ENCODE measurements at regions not wholly inside any gene's neighbourhood (a gene's known extent, or its start where the extent isn't known, plus 50 kb on each side); places are given as distances from the start of the nearest gene placed in this dataset.

- TF ChIP-seq, protein P1, sequence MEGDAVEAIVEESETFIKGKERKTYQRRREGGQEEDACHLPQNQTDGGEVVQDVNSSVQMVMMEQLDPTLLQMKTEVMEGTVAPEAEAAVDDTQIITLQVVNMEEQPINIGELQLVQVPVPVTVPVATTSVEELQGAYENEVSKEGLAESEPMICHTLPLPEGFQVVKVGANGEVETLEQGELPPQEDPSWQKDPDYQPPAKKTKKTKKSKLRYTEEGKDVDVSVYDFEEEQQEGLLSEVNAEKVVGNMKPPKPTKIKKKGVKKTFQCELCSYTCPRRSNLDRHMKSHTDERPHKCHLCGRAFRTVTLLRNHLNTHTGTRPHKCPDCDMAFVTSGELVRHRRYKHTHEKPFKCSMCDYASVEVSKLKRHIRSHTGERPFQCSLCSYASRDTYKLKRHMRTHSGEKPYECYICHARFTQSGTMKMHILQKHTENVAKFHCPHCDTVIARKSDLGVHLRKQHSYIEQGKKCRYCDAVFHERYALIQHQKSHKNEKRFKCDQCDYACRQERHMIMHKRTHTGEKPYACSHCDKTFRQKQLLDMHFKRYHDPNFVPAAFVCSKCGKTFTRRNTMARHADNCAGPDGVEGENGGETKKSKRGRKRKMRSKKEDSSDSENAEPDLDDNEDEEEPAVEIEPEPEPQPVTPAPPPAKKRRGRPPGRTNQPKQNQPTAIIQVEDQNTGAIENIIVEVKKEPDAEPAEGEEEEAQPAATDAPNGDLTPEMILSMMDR (IDR thresholded peaks at IDR 0.05; ENCODE audit: low read depth, low read length) = no peak
- TF ChIP-seq EZH2phosphoT487 (IDR thresholded peaks at IDR 0.05; ENCODE audit: low read depth) = no peak
These were observed 89.1 kb upstream of the TOX2 start for GRCh38 chr20:43825581-43825980.

Data from OCI-LY3 (cell line).